ENCODE measurements at regions not wholly inside any gene's neighbourhood (a gene's known extent, or its start where the extent isn't known, plus 50 kb on each side); places are given as distances from the start of the nearest gene placed in this dataset.

GRCh38 chr5:34499001-34499734 lies 157.0 kb upstream of the RAI14 start:
- TF ChIP-seq, protein P1, sequence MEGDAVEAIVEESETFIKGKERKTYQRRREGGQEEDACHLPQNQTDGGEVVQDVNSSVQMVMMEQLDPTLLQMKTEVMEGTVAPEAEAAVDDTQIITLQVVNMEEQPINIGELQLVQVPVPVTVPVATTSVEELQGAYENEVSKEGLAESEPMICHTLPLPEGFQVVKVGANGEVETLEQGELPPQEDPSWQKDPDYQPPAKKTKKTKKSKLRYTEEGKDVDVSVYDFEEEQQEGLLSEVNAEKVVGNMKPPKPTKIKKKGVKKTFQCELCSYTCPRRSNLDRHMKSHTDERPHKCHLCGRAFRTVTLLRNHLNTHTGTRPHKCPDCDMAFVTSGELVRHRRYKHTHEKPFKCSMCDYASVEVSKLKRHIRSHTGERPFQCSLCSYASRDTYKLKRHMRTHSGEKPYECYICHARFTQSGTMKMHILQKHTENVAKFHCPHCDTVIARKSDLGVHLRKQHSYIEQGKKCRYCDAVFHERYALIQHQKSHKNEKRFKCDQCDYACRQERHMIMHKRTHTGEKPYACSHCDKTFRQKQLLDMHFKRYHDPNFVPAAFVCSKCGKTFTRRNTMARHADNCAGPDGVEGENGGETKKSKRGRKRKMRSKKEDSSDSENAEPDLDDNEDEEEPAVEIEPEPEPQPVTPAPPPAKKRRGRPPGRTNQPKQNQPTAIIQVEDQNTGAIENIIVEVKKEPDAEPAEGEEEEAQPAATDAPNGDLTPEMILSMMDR (conservative IDR thresholded peaks at IDR 0.05): no peak
- no peak overlapping the region for H3K27ac ChIP-seq

DNA sequence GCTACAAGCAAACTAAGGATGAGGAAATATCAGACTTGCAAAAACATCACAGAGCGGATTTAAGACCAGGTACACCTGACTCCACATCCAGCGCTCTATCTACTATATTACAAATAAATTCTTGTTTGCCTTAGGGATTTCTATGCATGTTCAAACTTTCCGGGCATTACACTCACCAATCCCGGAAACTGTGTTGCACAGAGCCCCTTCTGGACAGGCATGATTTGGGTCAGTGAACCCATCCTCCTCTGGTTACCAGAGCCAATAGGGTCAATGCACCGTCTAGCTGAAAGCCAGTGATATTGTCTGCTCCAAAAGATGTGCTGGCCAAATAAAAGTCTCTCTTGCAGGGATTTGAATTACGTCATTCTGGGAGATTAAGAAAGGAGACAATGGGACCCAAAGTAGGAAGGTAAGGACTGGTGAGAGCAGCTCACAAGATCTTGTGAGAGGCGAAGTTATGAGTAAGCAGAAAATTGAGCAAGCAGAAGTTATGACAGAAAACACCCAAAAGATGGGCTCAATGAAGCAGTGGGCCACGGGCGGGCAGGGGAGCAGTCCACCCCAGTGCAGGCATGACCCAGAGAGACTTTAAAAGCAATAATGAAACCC lies 155.8 kb upstream of the RAI14 start:
- H3K27ac ChIP-seq: no peak overlapping the region

DNA sequence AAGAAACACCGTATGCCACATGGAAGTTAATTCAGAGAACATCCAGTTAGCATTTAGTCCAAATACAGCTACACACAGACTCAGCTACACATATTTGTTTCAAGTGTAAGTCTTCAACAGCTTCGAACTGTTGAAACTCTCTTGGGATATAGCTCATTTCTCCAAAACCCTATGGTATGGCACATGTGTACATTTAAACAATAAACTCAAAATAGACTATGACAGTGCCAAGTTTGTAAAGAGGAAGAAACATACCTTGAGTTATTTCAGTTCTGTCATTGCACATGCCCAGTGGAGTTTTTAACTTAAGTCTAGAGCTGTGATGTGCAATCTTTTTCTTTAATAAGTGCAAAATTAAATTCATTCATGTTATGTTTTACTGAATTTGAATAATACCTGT lies 155.1 kb upstream of the RAI14 start:
- no peak overlapping the region for H3K27ac ChIP-seq
- TF ChIP-seq, protein P1 (conservative IDR thresholded peaks at IDR 0.05): no peak

More for the DNA sequence above, 155.8 kb upstream of the RAI14 start:
- TF ChIP-seq, protein P1 (conservative IDR thresholded peaks at IDR 0.05): no peak

GRCh38 chr5:34501840-34502239 lies 154.3 kb upstream of the RAI14 start:
- H3K27ac ChIP-seq: no peak overlapping the region
- TF ChIP-seq, protein P1 (conservative IDR thresholded peaks at IDR 0.05): no peak

DNA sequence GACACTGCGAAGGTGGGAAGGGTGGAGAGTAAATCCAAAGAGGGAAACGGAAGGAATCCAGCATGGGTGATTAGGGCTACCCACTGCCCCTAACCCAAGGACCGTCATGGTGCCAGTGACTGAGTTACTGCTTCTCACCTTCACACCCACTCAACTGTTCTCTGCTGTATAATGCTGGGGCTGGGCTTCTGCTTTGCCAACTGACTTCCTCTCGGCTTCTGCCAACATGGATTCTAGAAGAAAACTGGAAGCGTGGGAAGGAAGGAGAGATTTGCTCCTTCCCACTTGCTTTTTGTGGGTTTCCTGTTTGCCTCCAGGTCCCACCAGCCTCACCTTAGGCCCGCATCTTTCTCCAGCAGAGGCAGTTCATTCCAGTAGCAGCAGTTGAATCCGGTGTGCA lies 153.5 kb upstream of the RAI14 start:
- TF ChIP-seq, protein P1 (conservative IDR thresholded peaks at IDR 0.05): no peak
- H3K27ac ChIP-seq: peak overlapping the region; percentile 52; the same call in 1 of the 2 replicates

- TF ChIP-seq, protein P1 (conservative IDR thresholded peaks at IDR 0.05): no peak
- peak overlapping the region; percentile 52 for H3K27ac ChIP-seq
Observed at GRCh38 chr5:34503379-34504253, 152.5 kb upstream of the RAI14 start.

DNA sequence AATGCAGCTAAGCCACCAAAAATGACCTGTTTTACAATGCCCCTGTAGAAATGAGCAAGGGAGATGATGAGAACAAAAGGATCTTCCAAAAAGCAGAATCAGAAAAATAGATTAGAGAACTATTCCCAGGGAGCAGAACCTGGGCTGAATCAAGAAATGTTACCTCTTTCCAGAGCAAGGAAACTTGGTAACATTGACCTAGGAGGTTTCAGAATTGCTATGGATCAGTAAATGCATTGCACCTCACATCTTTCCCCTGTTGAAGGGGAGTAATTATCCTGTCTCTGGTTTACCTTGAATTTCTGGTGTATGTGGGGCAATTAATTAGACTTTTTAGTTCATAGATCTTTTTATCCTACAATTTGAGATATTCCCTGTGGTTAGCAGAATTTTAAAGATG lies 151.2 kb upstream of the RAI14 start:
- TF ChIP-seq, protein P1 (conservative IDR thresholded peaks at IDR 0.05): no peak
- H3K27ac ChIP-seq: 0 out of 2 replicates have a peak overlapping the region, but pooled peaks have one; percentile 52

Data from VCaP (cell line).